ENCODE measurements at regions not wholly inside any gene's neighbourhood (a gene's known extent, or its start where the extent isn't known, plus 50 kb on each side); places are given as distances from the start of the nearest gene placed in this dataset.

DNA sequence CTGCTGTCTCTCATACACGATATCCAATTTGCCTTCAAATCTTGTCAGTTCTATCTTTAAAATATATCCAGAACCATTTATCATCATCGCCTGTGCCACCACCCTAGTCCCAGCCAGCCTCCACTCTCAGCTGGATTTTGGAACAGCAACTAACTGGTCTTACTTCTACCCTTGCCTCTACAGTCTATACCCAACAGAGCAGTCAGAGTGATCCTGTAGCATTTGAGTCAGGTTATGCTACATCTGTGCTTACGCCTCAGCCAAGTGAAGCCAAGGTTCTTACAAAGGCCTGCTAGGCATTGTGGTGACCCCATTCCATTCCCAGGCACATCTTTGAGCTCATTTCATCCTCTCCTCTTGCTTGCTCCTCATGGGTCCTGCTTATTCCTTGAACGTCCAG is 95.7 kb upstream of the ACSL1 start:
- Histone ChIP-seq H3K36me3 (no peaks in the 10 kb centered on the region), H3K27ac (no peak overlapping the region), H3K9me3 (peaks cover 0 to 10% (median 0%) of the 10 kb centered on the region in 12 donors), H3K4me3 (no peak overlapping the region), H3K27me3 (no peaks in the 10 kb centered on the region), H3K4me1 (no peaks in the 10 kb centered on the region)
- ATAC-seq, result no peak
- 74 to 96% (median 92%) methylated on average over 4 of the region's 4 CpGs for WGBS, 4 donors
- DNase-seq, result no peak
- TF ChIP-seq POLR2A (IDR thresholded peaks at IDR 0.05), result no peak
- TF ChIP-seq, protein P1, sequence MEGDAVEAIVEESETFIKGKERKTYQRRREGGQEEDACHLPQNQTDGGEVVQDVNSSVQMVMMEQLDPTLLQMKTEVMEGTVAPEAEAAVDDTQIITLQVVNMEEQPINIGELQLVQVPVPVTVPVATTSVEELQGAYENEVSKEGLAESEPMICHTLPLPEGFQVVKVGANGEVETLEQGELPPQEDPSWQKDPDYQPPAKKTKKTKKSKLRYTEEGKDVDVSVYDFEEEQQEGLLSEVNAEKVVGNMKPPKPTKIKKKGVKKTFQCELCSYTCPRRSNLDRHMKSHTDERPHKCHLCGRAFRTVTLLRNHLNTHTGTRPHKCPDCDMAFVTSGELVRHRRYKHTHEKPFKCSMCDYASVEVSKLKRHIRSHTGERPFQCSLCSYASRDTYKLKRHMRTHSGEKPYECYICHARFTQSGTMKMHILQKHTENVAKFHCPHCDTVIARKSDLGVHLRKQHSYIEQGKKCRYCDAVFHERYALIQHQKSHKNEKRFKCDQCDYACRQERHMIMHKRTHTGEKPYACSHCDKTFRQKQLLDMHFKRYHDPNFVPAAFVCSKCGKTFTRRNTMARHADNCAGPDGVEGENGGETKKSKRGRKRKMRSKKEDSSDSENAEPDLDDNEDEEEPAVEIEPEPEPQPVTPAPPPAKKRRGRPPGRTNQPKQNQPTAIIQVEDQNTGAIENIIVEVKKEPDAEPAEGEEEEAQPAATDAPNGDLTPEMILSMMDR (IDR thresholded peaks at IDR 0.05), result no peak
- intact Hi-C loops (cut with DNase I), result no loop called here

DNA sequence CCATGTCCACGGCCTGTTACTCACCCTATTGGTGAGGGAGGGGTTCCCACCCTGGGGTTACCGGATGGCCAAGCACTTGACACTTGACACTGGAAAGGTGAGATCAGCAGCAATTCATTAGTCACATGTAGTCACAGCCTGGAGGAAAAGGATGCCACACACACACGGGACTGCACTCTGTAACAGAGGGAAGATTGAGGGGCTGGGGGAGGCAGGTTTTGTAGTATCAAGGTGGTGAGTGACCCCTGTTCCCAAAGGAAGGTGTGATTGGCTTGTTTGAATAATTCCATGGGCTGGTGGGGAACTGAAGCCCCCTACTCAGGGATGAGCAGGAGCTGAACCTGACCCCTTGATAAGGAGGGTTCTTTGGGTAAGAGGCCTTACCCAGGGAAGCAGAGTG is 96.0 kb upstream of the HELT start:
- ATAC-seq (no peak), DNase-seq (no peak)
- H3K36me3 ChIP-seq, result no peaks in the 10 kb centered on the region
- WGBS, 4 donors, result 87 to 92% (median 88%) methylated on average over 3 of the region's 3 CpGs
- no peak for TF ChIP-seq POLR2A (IDR thresholded peaks at IDR 0.05)
- TF ChIP-seq, protein P1 (IDR thresholded peaks at IDR 0.05), result no peak
- intact Hi-C loops (cut with DNase I), result no loop called here
- no peaks in the 10 kb centered on the region for H3K27me3 ChIP-seq
- no peaks in the 10 kb centered on the region for H3K4me1 ChIP-seq
- H3K27ac ChIP-seq, result no peak overlapping the region
- H3K9me3 ChIP-seq, result peaks cover 0 to 18% (median 0%) of the 10 kb centered on the region in 12 donors
- H3K4me3 ChIP-seq, result no peak overlapping the region

DNA sequence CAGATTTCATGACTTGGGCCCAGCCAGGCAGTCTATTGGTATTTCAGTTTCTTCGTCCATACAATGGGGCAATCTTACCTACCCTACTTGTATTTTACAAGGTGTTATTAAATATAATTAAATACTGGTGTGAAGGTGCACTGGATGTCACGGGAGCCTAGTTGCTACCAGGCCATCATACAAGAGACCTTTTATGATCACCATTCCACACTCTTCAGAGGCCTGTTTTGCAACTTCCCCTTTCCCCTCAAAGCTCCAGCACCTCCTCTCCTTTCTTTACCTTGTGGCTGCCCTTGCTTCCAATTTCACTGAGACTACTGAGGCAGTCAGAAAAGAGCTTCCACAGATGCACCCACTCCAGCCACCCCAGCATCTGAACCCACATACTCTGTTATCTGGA is 93.8 kb upstream of the HELT start:
- Histone ChIP-seq H3K36me3 (no peaks in the 10 kb centered on the region), H3K4me1 (no peaks in the 10 kb centered on the region), H3K4me3 (no peak overlapping the region), H3K9me3 (peaks cover 0 to 23% (median 0%) of the 10 kb centered on the region in 12 donors), H3K27me3 (no peaks in the 10 kb centered on the region), H3K27ac (no peak overlapping the region)
- 85 to 90% (median 88%) methylated on average over 2 of the region's 2 CpGs for WGBS, 4 donors
- TF ChIP-seq, protein P1 (IDR thresholded peaks at IDR 0.05), result no peak
- TF ChIP-seq POLR2A (IDR thresholded peaks at IDR 0.05), result no peak
- DNase-seq (no peak), ATAC-seq (no peak)
- intact Hi-C loops (cut with DNase I), result no loop called here

DNA sequence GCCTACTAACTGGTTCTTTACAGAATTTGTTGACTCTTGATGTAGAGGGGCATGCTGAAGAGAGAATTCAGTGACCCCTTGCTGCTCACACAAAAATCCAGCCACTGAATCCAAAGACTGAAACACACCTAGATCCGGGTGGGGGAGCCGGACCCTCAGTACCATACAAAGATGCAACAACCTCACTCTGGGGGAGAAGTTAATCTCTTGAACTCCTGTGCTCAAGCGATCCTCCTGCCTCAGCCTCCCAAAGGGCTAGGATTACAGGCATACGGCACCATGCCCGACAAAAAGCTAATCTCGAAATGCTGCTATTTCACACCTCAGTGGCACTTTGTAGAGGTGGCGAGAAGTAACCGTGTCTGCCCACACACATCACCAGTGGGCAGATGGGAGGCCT is 88.8 kb upstream of the HELT start:
- 89 to 95% (median 94%) methylated on average over 8 of the region's 8 CpGs for WGBS, 4 donors
- H3K27ac ChIP-seq, result no peak overlapping the region
- TF ChIP-seq, protein P1 (IDR thresholded peaks at IDR 0.05), result no peak
- no peak for TF ChIP-seq POLR2A (IDR thresholded peaks at IDR 0.05)
- DNase-seq (no peak), ATAC-seq (no peak)
- intact Hi-C loops (cut with DNase I), result no loop called here
- peaks cover 0 to 13% (median 0%) of the 10 kb centered on the region in 12 donors for H3K9me3 ChIP-seq
- H3K36me3 ChIP-seq, result no peaks in the 10 kb centered on the region
- H3K4me3 ChIP-seq, result no peak overlapping the region
- no peaks in the 10 kb centered on the region for H3K27me3 ChIP-seq
- no peaks in the 10 kb centered on the region for H3K4me1 ChIP-seq

Measured in heart left ventricle (tissue), 16 donors.